Panc1 (cell line): ENCODE measurements at regions not wholly inside any gene's neighbourhood (a gene's known extent, or its start where the extent isn't known, plus 50 kb on each side); places are given as distances from the start of the nearest gene placed in this dataset.

Experiments used
- ATAC-seq: fragments of 200-7000 bp; cut with Tn5 transposase; 2 replicates; pipeline ENCODE4 v1.9.1; 2020; ENCODE audit warnings: mild to moderate bottlenecking, moderate library complexity
- BruUV-seq: library from RNA; stranded (reverse); fragments of 400-500 nt; replicated peaks from 2 replicates; lab custom pipeline; 2021; lab: Mats Ljungman, UMichigan
- CTCF ChIA-PET: fragments of 300-600 bp; sonication (Branson Sonifier 250); formaldehyde crosslinking; loops from one replicate; lab custom pipeline; 2022; ENCODE audit warnings: antibody characterized with exemption; lab: Charles Lee
- POLR2A ChIA-PET: fragments of 300-600 bp; sonication (Branson Sonifier 250); formaldehyde crosslinking; loops from one replicate; lab custom pipeline; 2022; ENCODE audit warnings: antibody characterized with exemption; lab: Charles Lee
- DNase-seq: peaks from one replicate; pipeline ENCODE4 v3.0.0-alpha.2; 2010; ENCODE audit warnings: low read depth, low spot score
- H3K27ac ChIP-seq: 2 replicates; pipeline ENCODE4 v1.5.1; 2011; ENCODE audit warnings: mild to moderate bottlenecking, low read length, inconsistent platforms
- H3K27me3 ChIP-seq: fragments of 200-500 bp; sonication (Bioruptor generic); 2 replicates; pipeline ENCODE4 v1.6.0; 2014; ENCODE audit warnings: low read length, inconsistent platforms; ENCODE audit not compliant: control insufficient read depth, insufficient read depth
- H3K36me3 ChIP-seq: fragments of 200-500 bp; sonication (Bioruptor generic); 2 replicates; pipeline ENCODE4 v1.5.1; 2014; ENCODE audit warnings: inconsistent platforms, mild to moderate bottlenecking, low read length, moderate library complexity; ENCODE audit not compliant: control insufficient read depth, insufficient read depth
- H3K4me1 ChIP-seq: 2 replicates; pipeline ENCODE4 v1.5.1; 2011; ENCODE audit warnings: inconsistent platforms, mild to moderate bottlenecking, low read length, moderate library complexity; ENCODE audit not compliant: control insufficient read depth, insufficient read depth
- H3K4me3 ChIP-seq, 2 experiments: 2 replicates each; pipeline ENCODE4 v1.5.1; 2011 to 2012; ENCODE audit warnings: low read depth in 2 of 2, low read length in 2 of 2, mild to moderate bottlenecking in 2 of 2, inconsistent platforms in 1 of 2, moderate library complexity in 1 of 2
- H3K9me3 ChIP-seq: fragments of 200-500 bp; sonication (Bioruptor generic); 2 replicates; pipeline ENCODE4 v1.5.1; 2014; ENCODE audit warnings: low read depth, mild to moderate bottlenecking, inconsistent platforms, low read length, moderate library complexity; ENCODE audit not compliant: control insufficient read depth, insufficient read depth
- POLR2AphosphoS5 ChIP-seq: IDR thresholded peaks from 2 replicates; pipeline ENCODE4 v1.6.1; 2012; ENCODE audit warnings: mild to moderate bottlenecking, low read depth, low read length, moderate library complexity
- SIN3A ChIP-seq: IDR thresholded peaks from 2 replicates; pipeline ENCODE4 v1.6.1; 2012; ENCODE audit warnings: low read depth, mild to moderate bottlenecking, low read length, moderate library complexity, borderline replicate concordance; ENCODE audit not compliant: insufficient read depth
- TCF7L2 ChIP-seq: IDR thresholded peaks from 2 replicates; pipeline ENCODE4 v1.6.1; 2011; ENCODE audit warnings: mild to moderate bottlenecking, low read depth, low read length, inconsistent platforms
- in situ Hi-C: cut with HindIII; loops from 2 replicates; pipeline ENCODE4 v1.10.0; 2016; ENCODE audit warnings: low sequenced_read_pairs, low pct_unique_long_range_greater_than_20kb
- intact Hi-C: fragments of 100-400 bp; cut with micrococcal nuclease; formaldehyde crosslinking; loops from one replicate; pipeline ENCODE4 v1.10.0; 2022; ENCODE audit not compliant: unreplicated experiment
- TF ChIP-seq, protein P1 (sequence below), 2 experiments: IDR thresholded peaks; 2 replicates each; pipeline ENCODE4 v1.6.1; 2011 to 2012; ENCODE audit warnings: low read depth in 2 of 2, control low read depth in 1 of 2, low read length in 1 of 2, mild to moderate bottlenecking in 1 of 2, moderate library complexity in 1 of 2; ENCODE audit not compliant: insufficient read depth in 1 of 2
- TF ChIP-seq, protein P2 (sequence below): fragments of 450-650 bp; IDR thresholded peaks from 2 replicates; pipeline ENCODE4 v1.5.1; 2017; ENCODE audit warnings: mild to moderate bottlenecking

DNA sequence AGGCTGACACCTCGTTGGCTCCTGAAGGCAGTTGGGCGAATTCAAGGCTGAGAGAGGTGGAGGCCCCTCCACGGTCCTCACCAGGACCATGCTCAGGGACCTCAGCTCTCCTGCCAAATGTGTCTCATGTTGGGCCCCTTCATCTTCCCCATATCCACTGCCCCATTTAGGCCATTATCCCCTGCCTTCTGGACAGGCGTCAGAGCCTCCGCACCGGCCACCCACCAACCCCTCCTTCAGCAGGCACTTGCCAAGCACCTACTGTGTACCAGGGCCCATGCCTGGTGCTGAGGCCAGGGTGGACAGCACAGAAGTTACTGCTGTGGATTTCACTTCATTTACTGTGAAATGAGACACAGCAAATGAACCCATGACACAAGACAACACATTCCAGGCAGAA, 325.8 kb downstream of the MATN1 start:
- in situ Hi-C loops, result no loop called here
- no peak overlapping the region for H3K27ac ChIP-seq
- intact Hi-C loops, result no loop called here
- no TSS peak for BruUV-seq
- ChIA-PET CTCF (no interaction called here), POLR2A (no interaction called here)
- H3K4me3 ChIP-seq, result no peak overlapping the region
- no peaks in the 10 kb centered on the region for H3K36me3 ChIP-seq
- DNase-seq, result no peak
- peaks cover 3% of the 10 kb centered on the region; the same call in 1 of the 2 replicates for H3K9me3 ChIP-seq
- ATAC-seq, result no peak
- no peaks in the 10 kb centered on the region; the same call in 1 of the 2 replicates for H3K27me3 ChIP-seq
- no peaks in the 10 kb centered on the region for H3K4me1 ChIP-seq
- TF ChIP-seq SIN3A, result no peak
- TF ChIP-seq, protein P1, sequence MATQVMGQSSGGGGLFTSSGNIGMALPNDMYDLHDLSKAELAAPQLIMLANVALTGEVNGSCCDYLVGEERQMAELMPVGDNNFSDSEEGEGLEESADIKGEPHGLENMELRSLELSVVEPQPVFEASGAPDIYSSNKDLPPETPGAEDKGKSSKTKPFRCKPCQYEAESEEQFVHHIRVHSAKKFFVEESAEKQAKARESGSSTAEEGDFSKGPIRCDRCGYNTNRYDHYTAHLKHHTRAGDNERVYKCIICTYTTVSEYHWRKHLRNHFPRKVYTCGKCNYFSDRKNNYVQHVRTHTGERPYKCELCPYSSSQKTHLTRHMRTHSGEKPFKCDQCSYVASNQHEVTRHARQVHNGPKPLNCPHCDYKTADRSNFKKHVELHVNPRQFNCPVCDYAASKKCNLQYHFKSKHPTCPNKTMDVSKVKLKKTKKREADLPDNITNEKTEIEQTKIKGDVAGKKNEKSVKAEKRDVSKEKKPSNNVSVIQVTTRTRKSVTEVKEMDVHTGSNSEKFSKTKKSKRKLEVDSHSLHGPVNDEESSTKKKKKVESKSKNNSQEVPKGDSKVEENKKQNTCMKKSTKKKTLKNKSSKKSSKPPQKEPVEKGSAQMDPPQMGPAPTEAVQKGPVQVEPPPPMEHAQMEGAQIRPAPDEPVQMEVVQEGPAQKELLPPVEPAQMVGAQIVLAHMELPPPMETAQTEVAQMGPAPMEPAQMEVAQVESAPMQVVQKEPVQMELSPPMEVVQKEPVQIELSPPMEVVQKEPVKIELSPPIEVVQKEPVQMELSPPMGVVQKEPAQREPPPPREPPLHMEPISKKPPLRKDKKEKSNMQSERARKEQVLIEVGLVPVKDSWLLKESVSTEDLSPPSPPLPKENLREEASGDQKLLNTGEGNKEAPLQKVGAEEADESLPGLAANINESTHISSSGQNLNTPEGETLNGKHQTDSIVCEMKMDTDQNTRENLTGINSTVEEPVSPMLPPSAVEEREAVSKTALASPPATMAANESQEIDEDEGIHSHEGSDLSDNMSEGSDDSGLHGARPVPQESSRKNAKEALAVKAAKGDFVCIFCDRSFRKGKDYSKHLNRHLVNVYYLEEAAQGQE (IDR thresholded peaks at IDR 0.05; ENCODE audit: insufficient read depth in 1 of 2, low read depth in 2 of 2, low read length in 1 of 2), result no peak
- no peak for TF ChIP-seq TCF7L2
- TF ChIP-seq POLR2AphosphoS5, result no peak
- TF ChIP-seq, protein P2, sequence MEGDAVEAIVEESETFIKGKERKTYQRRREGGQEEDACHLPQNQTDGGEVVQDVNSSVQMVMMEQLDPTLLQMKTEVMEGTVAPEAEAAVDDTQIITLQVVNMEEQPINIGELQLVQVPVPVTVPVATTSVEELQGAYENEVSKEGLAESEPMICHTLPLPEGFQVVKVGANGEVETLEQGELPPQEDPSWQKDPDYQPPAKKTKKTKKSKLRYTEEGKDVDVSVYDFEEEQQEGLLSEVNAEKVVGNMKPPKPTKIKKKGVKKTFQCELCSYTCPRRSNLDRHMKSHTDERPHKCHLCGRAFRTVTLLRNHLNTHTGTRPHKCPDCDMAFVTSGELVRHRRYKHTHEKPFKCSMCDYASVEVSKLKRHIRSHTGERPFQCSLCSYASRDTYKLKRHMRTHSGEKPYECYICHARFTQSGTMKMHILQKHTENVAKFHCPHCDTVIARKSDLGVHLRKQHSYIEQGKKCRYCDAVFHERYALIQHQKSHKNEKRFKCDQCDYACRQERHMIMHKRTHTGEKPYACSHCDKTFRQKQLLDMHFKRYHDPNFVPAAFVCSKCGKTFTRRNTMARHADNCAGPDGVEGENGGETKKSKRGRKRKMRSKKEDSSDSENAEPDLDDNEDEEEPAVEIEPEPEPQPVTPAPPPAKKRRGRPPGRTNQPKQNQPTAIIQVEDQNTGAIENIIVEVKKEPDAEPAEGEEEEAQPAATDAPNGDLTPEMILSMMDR, result no peak

DNA sequence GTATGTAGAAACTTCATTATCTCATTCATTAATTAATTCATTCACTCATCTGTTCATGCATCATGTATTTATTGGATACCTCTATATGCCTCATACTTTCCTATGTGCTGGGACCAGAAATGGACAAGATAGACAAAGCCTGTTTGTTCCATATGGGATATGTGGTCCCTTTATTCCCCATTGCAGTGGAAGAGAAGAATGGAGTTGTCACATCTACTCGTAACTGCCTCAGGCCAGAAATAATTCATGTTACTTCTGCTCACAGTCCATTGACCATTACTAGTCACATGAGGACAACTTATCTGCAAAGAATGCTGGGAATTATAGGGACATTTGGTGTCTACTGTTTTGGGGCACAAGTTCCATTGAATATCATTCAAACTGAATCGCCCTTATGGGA, 327.8 kb downstream of the MATN1 start:
- ATAC-seq, result no peak
- Histone ChIP-seq H3K9me3 (peaks cover 10% of the 10 kb centered on the region; the same call in 1 of the 2 replicates), H3K27me3 (peaks cover 3% of the 10 kb centered on the region), H3K4me3 (no peak overlapping the region), H3K36me3 (no peaks in the 10 kb centered on the region), H3K27ac (no peak overlapping the region), H3K4me1 (no peaks in the 10 kb centered on the region)
- BruUV-seq, result no TSS peak
- ChIA-PET POLR2A (no interaction called here), CTCF (no interaction called here)
- TF ChIP-seq POLR2AphosphoS5 (no peak), TCF7L2 (no peak), SIN3A (no peak)
- TF ChIP-seq, protein P1 (IDR thresholded peaks at IDR 0.05; ENCODE audit: insufficient read depth in 1 of 2, low read depth in 2 of 2, low read length in 1 of 2), result no peak
- TF ChIP-seq, protein P2, result no peak
- no peak for DNase-seq
- intact Hi-C loops (no loop called here), in situ Hi-C loops (no loop called here)
